22Rv1 (cell line): ENCODE measurements at regions not wholly inside any gene's neighbourhood (a gene's known extent, or its start where the extent isn't known, plus 50 kb on each side); places are given as distances from the start of the nearest gene placed in this dataset.

Source experiments
- H3K27ac ChIP-seq: fragments of 450-650 bp; 2 replicates; pipeline ENCODE4 v1.5.1; 2017
- CTCF ChIP-seq: fragments of 450-650 bp; IDR thresholded peaks from 2 replicates; pipeline ENCODE4 v1.5.1; 2017; ENCODE audit warnings: mild to moderate bottlenecking
- ZFX ChIP-seq: fragments of 450-650 bp; IDR thresholded peaks from 2 replicates; pipeline ENCODE4 v1.6.1; 2017; ENCODE audit warnings: antibody characterized with exemption, borderline replicate concordance

GRCh38 chr21:35825370-35826353 is 234.7 kb downstream of the SETD4 start:
- TF ChIP-seq CTCF: no peak
- no peak overlapping the region for H3K27ac ChIP-seq

- TF ChIP-seq ZFX: no peak
- TF ChIP-seq CTCF: no peak
- no peak overlapping the region for H3K27ac ChIP-seq
These were observed 236.2 kb downstream of the SETD4 start for GRCh38 chr21:35824136-35824535.

- TF ChIP-seq ZFX (no peak), CTCF (no peak)
- H3K27ac ChIP-seq: no peak overlapping the region
These were observed 241.2 kb downstream of the SETD4 start for GRCh38 chr21:35819134-35819533.

GRCh38 chr21:35818597-35818996 is 241.7 kb downstream of the SETD4 start:
- TF ChIP-seq ZFX (no peak), CTCF (no peak)
- H3K27ac ChIP-seq: no peak overlapping the region

GRCh38 chr21:35814858-35815619 is 245.3 kb downstream of the SETD4 start:
- no peak overlapping the region for H3K27ac ChIP-seq
- TF ChIP-seq ZFX (no peak), CTCF (no peak)

- H3K27ac ChIP-seq: no peak overlapping the region
- TF ChIP-seq ZFX (no peak), CTCF (no peak)
These were observed 247.6 kb downstream of the SETD4 start for GRCh38 chr21:35812679-35813078.
